ENCODE measurements at regions not wholly inside any gene's neighbourhood (a gene's known extent, or its start where the extent isn't known, plus 50 kb on each side); places are given as distances from the start of the nearest gene placed in this dataset.

- H3K9me3 ChIP-seq = no peaks in the 10 kb centered on the region
- H3K4me1 Mint-ChIP-seq = peaks cover 0 to 8% (median 2%) of the 10 kb centered on the region in 3 donors
- no peak for ATAC-seq (replicated peaks in 1 of 4)
- WGBS (ENCODE audit: insufficient coverage) = 92% methylated on average over 2 of the region's 5 CpGs
- H3K4me3 ChIP-seq (ENCODE audit: control insufficient read depth in 1 of 2, extremely low read depth in 1 of 2, low read length in 1 of 2) = no peak overlapping the region
- no peaks in the 10 kb centered on the region for H3K36me3 ChIP-seq (ENCODE audit: control insufficient read depth in 2 of 2, extremely low read depth in 1 of 2, insufficient read depth in 1 of 2, low read length in 1 of 2)
- H3K27me3 ChIP-seq (replicated peaks in 1 of 2; ENCODE audit: control insufficient read depth in 2 of 2, extremely low read depth in 1 of 2, insufficient read depth in 2 of 2, low read length in 1 of 2) = peaks cover 0 to 3% of the 10 kb centered on the region in 2 experiments
- H3K27ac ChIP-seq (ENCODE audit: low read length) = no peak overlapping the region
- POLR2A ChIA-PET = no interaction called here
- no peaks in the 10 kb centered on the region for H3K36me3 Mint-ChIP-seq
- DNase-seq = no peak
- H3K27me3 Mint-ChIP-seq = no peaks in the 10 kb centered on the region
- peaks cover 0 to 2% of the 10 kb centered on the region in 2 experiments for H3K4me1 ChIP-seq (ENCODE audit: control insufficient read depth in 1 of 2, extremely low read depth in 1 of 2, insufficient read depth in 2 of 2, low read length in 2 of 2)
- no peaks in the 10 kb centered on the region for H3K9me3 Mint-ChIP-seq
- CTCF ChIA-PET = interaction anchor here in 1 of 2 donors (0.7 kb wide), 1 partner anchor 35 kb away, joined by 8 read pairs; no protein-coding TSS in a partner anchor
- H3K4me3 Mint-ChIP-seq = no peak overlapping the region
- H3K27ac Mint-ChIP-seq = no peak overlapping the region
These were observed 564.5 kb downstream of the PDCD6IP start for GRCh38 chr3:34362910-34363309.

DNA sequence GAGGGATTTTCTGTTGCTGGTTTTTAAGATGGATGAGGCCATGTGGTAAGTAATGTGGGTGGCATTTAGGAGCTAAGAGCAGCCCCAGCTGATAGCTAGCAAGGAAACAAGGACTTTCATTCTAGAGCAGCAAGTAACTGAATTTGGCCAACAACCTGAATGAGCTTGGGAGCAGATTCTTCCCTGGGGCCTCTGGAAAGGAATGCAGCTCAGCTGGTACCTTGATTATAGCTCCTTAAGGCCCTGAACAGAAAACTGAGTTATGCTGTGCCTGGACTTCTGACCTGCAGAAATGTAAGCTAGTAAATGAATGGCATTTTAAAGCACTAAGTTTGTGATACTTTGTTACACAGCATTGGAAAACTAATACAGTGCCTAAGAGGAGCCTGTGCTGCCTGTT is 565.5 kb downstream of the PDCD6IP start:
- no peaks in the 10 kb centered on the region for H3K27me3 ChIP-seq (replicated peaks in 1 of 2; ENCODE audit: control insufficient read depth in 2 of 2, extremely low read depth in 1 of 2, insufficient read depth in 2 of 2, low read length in 1 of 2)
- H3K36me3 ChIP-seq (ENCODE audit: control insufficient read depth in 2 of 2, extremely low read depth in 1 of 2, insufficient read depth in 1 of 2, low read length in 1 of 2) = no peaks in the 10 kb centered on the region
- ATAC-seq (replicated peaks in 1 of 4) (no peak), DNase-seq (no peak)
- peaks cover 0 to 2% of the 10 kb centered on the region in 2 experiments for H3K4me1 ChIP-seq (ENCODE audit: control insufficient read depth in 1 of 2, extremely low read depth in 1 of 2, insufficient read depth in 2 of 2, low read length in 2 of 2)
- peaks cover 0 to 1% (median 0%) of the 10 kb centered on the region in 3 donors for H3K9me3 Mint-ChIP-seq
- H3K4me3 ChIP-seq (ENCODE audit: control insufficient read depth in 1 of 2, extremely low read depth in 1 of 2, low read length in 1 of 2) = no peak overlapping the region
- no peaks in the 10 kb centered on the region for H3K36me3 Mint-ChIP-seq
- H3K9me3 ChIP-seq = no peaks in the 10 kb centered on the region
- peaks cover 0 to 8% (median 2%) of the 10 kb centered on the region in 3 donors for H3K4me1 Mint-ChIP-seq
- POLR2A ChIA-PET = no interaction called here
- no peak overlapping the region for H3K27ac Mint-ChIP-seq
- no peaks in the 10 kb centered on the region for H3K27me3 Mint-ChIP-seq
- H3K27ac ChIP-seq (ENCODE audit: low read length) = no peak overlapping the region
- no peak overlapping the region for H3K4me3 Mint-ChIP-seq
- CTCF ChIA-PET = no interaction called here

DNA sequence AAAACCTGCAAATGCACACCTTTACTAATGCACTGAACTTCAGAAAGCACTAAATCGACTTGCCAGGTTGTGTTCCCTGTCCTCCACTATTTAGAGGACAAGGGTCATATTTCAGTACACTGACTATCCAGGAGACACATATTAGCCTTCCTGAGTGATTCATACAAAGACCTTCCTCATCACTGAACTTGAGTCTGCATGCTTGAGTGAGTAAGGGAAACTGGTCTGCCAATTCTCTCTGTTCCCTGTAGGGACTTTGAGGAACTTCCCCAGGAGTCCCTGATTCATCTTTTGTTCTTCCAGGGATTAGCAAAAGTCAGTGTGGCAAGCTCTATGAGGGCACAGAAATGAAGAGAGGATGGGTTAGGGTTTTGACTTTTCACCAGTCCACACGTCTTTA is 565.9 kb downstream of the PDCD6IP start:
- H3K27ac Mint-ChIP-seq = no peak overlapping the region
- H3K4me1 ChIP-seq (ENCODE audit: control insufficient read depth in 1 of 2, extremely low read depth in 1 of 2, insufficient read depth in 2 of 2, low read length in 2 of 2) = peaks cover 0 to 2% of the 10 kb centered on the region in 2 experiments

DNA sequence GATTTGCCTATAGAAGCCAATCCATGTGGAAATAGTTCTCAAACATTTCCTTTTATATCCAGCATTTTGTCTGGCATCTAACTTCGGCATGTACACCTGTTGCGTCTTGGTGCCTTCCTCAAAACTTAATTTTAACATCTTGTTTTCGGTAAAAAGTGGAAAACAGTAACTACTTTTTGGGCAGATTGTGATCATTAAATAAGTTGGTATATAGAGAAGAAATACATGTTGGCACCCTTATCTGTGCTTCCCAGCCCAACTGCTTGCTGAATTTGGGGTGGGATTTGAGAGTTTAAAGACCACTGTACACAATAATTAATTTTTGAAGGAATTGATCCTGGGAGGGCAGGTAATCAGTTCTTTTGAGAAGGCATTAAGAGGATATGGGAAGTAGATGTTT is 566.8 kb downstream of the PDCD6IP start:
- Mint-ChIP-seq H3K27ac (no peak overlapping the region), H3K9me3 (peaks cover 0 to 4% (median 0%) of the 10 kb centered on the region in 3 donors), H3K36me3 (no peaks in the 10 kb centered on the region), H3K4me3 (no peak overlapping the region), H3K27me3 (no peaks in the 10 kb centered on the region), H3K4me1 (peaks cover 0 to 8% (median 2%) of the 10 kb centered on the region in 3 donors)
- Histone ChIP-seq H3K27me3 (replicated peaks in 1 of 2; ENCODE audit: control insufficient read depth in 2 of 2, extremely low read depth in 1 of 2, insufficient read depth in 2 of 2, low read length in 1 of 2) (no peaks in the 10 kb centered on the region), H3K4me3 (ENCODE audit: control insufficient read depth in 1 of 2, extremely low read depth in 1 of 2, low read length in 1 of 2) (no peak overlapping the region), H3K9me3 (no peaks in the 10 kb centered on the region), H3K4me1 (ENCODE audit: control insufficient read depth in 1 of 2, extremely low read depth in 1 of 2, insufficient read depth in 2 of 2, low read length in 2 of 2) (peaks cover 0 to 2% of the 10 kb centered on the region in 2 experiments), H3K27ac (ENCODE audit: low read length) (no peak overlapping the region), H3K36me3 (ENCODE audit: control insufficient read depth in 2 of 2, extremely low read depth in 1 of 2, insufficient read depth in 1 of 2, low read length in 1 of 2) (no peaks in the 10 kb centered on the region)
- CTCF ChIA-PET = no interaction called here
- WGBS (ENCODE audit: insufficient coverage) = no CpG with 5 or more reads among the region's 3 CpGs
- ATAC-seq (replicated peaks in 1 of 4) (no peak), DNase-seq (no peak)
- POLR2A ChIA-PET = no interaction called here

More for the DNA sequence above, 565.9 kb downstream of the PDCD6IP start:
- Histone ChIP-seq H3K9me3 (no peaks in the 10 kb centered on the region), H3K27ac (ENCODE audit: low read length) (no peak overlapping the region), H3K4me3 (ENCODE audit: control insufficient read depth in 1 of 2, extremely low read depth in 1 of 2, low read length in 1 of 2) (no peak overlapping the region), H3K27me3 (replicated peaks in 1 of 2; ENCODE audit: control insufficient read depth in 2 of 2, extremely low read depth in 1 of 2, insufficient read depth in 2 of 2, low read length in 1 of 2) (no peaks in the 10 kb centered on the region), H3K36me3 (ENCODE audit: control insufficient read depth in 2 of 2, extremely low read depth in 1 of 2, insufficient read depth in 1 of 2, low read length in 1 of 2) (no peaks in the 10 kb centered on the region)
- Mint-ChIP-seq H3K27me3 (no peaks in the 10 kb centered on the region), H3K36me3 (no peaks in the 10 kb centered on the region), H3K4me1 (peaks cover 0 to 8% (median 2%) of the 10 kb centered on the region in 3 donors), H3K9me3 (peaks cover 0 to 4% (median 0%) of the 10 kb centered on the region in 3 donors), H3K4me3 (no peak overlapping the region)
- ChIA-PET CTCF (no interaction called here), POLR2A (no interaction called here)
- no peak for DNase-seq
- ATAC-seq (replicated peaks in 1 of 4) = no peak
- 24% methylated on average over 2 of the region's 2 CpGs for WGBS (ENCODE audit: insufficient coverage)

GRCh38 chr3:34365771-34366170 is 567.3 kb downstream of the PDCD6IP start:
- no peak overlapping the region for H3K4me3 ChIP-seq (ENCODE audit: control insufficient read depth in 1 of 2, extremely low read depth in 1 of 2, low read length in 1 of 2)

GRCh38 chr3:34367521-34367920 is 569.1 kb downstream of the PDCD6IP start:
- no peak overlapping the region for H3K27ac Mint-ChIP-seq
- no peaks in the 10 kb centered on the region for H3K4me1 Mint-ChIP-seq
- no peak overlapping the region for H3K4me3 ChIP-seq (ENCODE audit: control insufficient read depth in 1 of 2, extremely low read depth in 1 of 2, low read length in 1 of 2)
- POLR2A ChIA-PET = no interaction called here
- peaks cover 0 to 2% of the 10 kb centered on the region in 2 experiments for H3K4me1 ChIP-seq (ENCODE audit: control insufficient read depth in 1 of 2, extremely low read depth in 1 of 2, insufficient read depth in 2 of 2, low read length in 2 of 2)
- no peak for ATAC-seq (replicated peaks in 1 of 4)
- no peak overlapping the region for H3K27ac ChIP-seq (ENCODE audit: low read length)
- H3K36me3 Mint-ChIP-seq = no peaks in the 10 kb centered on the region
- H3K36me3 ChIP-seq (ENCODE audit: control insufficient read depth in 2 of 2, extremely low read depth in 1 of 2, insufficient read depth in 1 of 2, low read length in 1 of 2) = no peaks in the 10 kb centered on the region
- no peaks in the 10 kb centered on the region for H3K27me3 ChIP-seq (replicated peaks in 1 of 2; ENCODE audit: control insufficient read depth in 2 of 2, extremely low read depth in 1 of 2, insufficient read depth in 2 of 2, low read length in 1 of 2)
- no peak for DNase-seq
- WGBS (ENCODE audit: insufficient coverage) = no CpG with 5 or more reads among the region's 1 CpG
- H3K9me3 Mint-ChIP-seq = peaks cover 0 to 10% (median 0%) of the 10 kb centered on the region in 3 donors
- H3K9me3 ChIP-seq = no peaks in the 10 kb centered on the region
- no peak overlapping the region for H3K4me3 Mint-ChIP-seq
- H3K27me3 Mint-ChIP-seq = no peaks in the 10 kb centered on the region
- CTCF ChIA-PET = no interaction called here

More at GRCh38 chr3:34365771-34366170, 567.3 kb downstream of the PDCD6IP start:
- ChIA-PET POLR2A (no interaction called here), CTCF (no interaction called here)
- no peaks in the 10 kb centered on the region for H3K27me3 Mint-ChIP-seq
- H3K36me3 Mint-ChIP-seq = no peaks in the 10 kb centered on the region
- ATAC-seq (replicated peaks in 1 of 4) (no peak), DNase-seq (no peak)
- H3K4me1 Mint-ChIP-seq = peaks cover 0 to 8% (median 2%) of the 10 kb centered on the region in 3 donors
- peaks cover 0 to 4% (median 0%) of the 10 kb centered on the region in 3 donors for H3K9me3 Mint-ChIP-seq
- WGBS (ENCODE audit: insufficient coverage) = no CpG with 5 or more reads among the region's 2 CpGs
- H3K9me3 ChIP-seq = no peaks in the 10 kb centered on the region
- H3K27me3 ChIP-seq (replicated peaks in 1 of 2; ENCODE audit: control insufficient read depth in 2 of 2, extremely low read depth in 1 of 2, insufficient read depth in 2 of 2, low read length in 1 of 2) = no peaks in the 10 kb centered on the region
- H3K4me3 Mint-ChIP-seq = no peak overlapping the region
- no peak overlapping the region for H3K27ac ChIP-seq (ENCODE audit: low read length)
- peaks cover 0 to 2% of the 10 kb centered on the region in 2 experiments for H3K4me1 ChIP-seq (ENCODE audit: control insufficient read depth in 1 of 2, extremely low read depth in 1 of 2, insufficient read depth in 2 of 2, low read length in 2 of 2)
- no peak overlapping the region for H3K27ac Mint-ChIP-seq
- H3K36me3 ChIP-seq (ENCODE audit: control insufficient read depth in 2 of 2, extremely low read depth in 1 of 2, insufficient read depth in 1 of 2, low read length in 1 of 2) = no peaks in the 10 kb centered on the region

- no peak for ATAC-seq (replicated peaks in 1 of 4)
- H3K36me3 ChIP-seq (ENCODE audit: control insufficient read depth in 2 of 2, extremely low read depth in 1 of 2, insufficient read depth in 1 of 2, low read length in 1 of 2) = no peaks in the 10 kb centered on the region
These were observed 576.1 kb downstream of the PDCD6IP start for GRCh38 chr3:34374521-34374920.

More at GRCh38 chr3:34374521-34374920, 576.1 kb downstream of the PDCD6IP start:
- Histone ChIP-seq H3K4me1 (ENCODE audit: control insufficient read depth in 1 of 2, extremely low read depth in 1 of 2, insufficient read depth in 2 of 2, low read length in 2 of 2) (no peaks in the 10 kb centered on the region), H3K4me3 (ENCODE audit: control insufficient read depth in 1 of 2, extremely low read depth in 1 of 2, low read length in 1 of 2) (no peak overlapping the region), H3K9me3 (no peaks in the 10 kb centered on the region), H3K27ac (ENCODE audit: low read length) (no peak overlapping the region), H3K27me3 (replicated peaks in 1 of 2; ENCODE audit: control insufficient read depth in 2 of 2, extremely low read depth in 1 of 2, insufficient read depth in 2 of 2, low read length in 1 of 2) (no peaks in the 10 kb centered on the region)
- CTCF ChIA-PET = no interaction called here
- Mint-ChIP-seq H3K4me3 (no peak overlapping the region), H3K9me3 (peaks cover 0 to 7% (median 0%) of the 10 kb centered on the region in 3 donors), H3K4me1 (no peaks in the 10 kb centered on the region), H3K27ac (no peak overlapping the region), H3K36me3 (no peaks in the 10 kb centered on the region), H3K27me3 (no peaks in the 10 kb centered on the region)
- POLR2A ChIA-PET = no interaction called here
- DNase-seq = no peak
